Activated CD8-positive, alpha-beta memory T cell treated with anti-CD3 and anti-CD28 coated beads, Interleukin-2, amount 50 U/mL, for 4 hours (primary cell): ENCODE measurements at regions not wholly inside any gene's neighbourhood (a gene's known extent, or its start where the extent isn't known, plus 50 kb on each side); places are given as distances from the start of the nearest gene placed in this dataset.

Source experiments
- DNase-seq: peaks from one replicate; pipeline ENCODE4 v3.0.0-alpha.2; 2020

DNA sequence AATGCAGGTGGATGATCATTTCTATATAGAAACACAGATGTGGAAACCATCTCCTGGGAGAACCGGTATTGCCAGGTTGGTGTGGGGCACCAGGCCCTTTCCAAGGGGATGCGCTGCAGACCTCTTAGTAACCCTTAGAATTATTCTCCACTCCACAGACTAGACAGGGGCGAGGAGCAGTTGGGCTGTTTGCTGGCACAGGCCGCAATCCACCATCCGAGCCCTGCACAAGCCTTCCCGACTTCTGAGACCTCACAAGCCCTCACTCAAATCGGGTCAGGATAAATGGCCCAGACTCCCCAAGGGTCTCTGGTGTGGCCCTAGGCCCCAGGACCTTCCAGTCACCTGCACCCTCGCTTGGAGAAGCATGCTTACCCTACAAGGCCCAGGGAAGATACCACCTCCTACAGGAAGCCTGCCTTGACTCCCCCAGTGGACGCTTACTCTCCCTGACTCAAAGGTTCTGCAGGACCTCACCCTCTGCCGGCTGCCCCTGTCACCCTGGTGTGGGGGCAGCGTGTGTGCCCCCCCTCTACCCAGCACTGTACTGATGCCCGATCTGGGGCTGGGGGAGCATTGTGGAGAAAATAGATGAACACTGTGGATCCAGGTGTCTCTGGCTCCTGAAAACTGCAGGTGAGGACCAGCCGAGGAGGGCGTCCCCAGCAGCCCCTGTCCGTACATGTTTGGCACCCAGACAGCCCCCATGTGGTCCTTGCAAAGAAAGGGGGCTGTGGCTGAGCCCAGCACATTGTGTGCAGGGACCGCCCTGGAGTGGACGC lies 49.8 kb upstream of the ACSF3 start:
- DNase-seq, result no peak
